Ishikawa (cell line): ENCODE measurements at regions not wholly inside any gene's neighbourhood (a gene's known extent, or its start where the extent isn't known, plus 50 kb on each side); places are given as distances from the start of the nearest gene placed in this dataset.
A peak's percentile ranks its signal among the peaks of the same experiment; 100 is the strongest.

Source experiments
- CEBPB ChIP-seq: IDR thresholded peaks from 2 replicates; pipeline ENCODE4 v1.6.1; 2012
- CREB1 ChIP-seq: IDR thresholded peaks from 2 replicates; pipeline ENCODE4 v1.6.1; 2012; ENCODE audit warnings: low read depth
- EGR1 ChIP-seq: IDR thresholded peaks from 2 replicates; pipeline ENCODE4 v1.6.1; 2012
- EP300 ChIP-seq: IDR thresholded peaks from 2 replicates; pipeline ENCODE4 v1.6.1; 2012; ENCODE audit warnings: borderline replicate concordance
- FOXM1 ChIP-seq: IDR thresholded peaks from 2 replicates; pipeline ENCODE4 v1.6.1; 2012; ENCODE audit warnings: low read depth, borderline replicate concordance
- NFIC ChIP-seq: IDR thresholded peaks from 2 replicates; pipeline ENCODE4 v1.6.1; 2012
- RAD21 ChIP-seq: IDR thresholded peaks from 2 replicates; pipeline ENCODE4 v1.6.1; 2012; ENCODE audit warnings: low read depth
- REST ChIP-seq: IDR thresholded peaks from 2 replicates; pipeline ENCODE4 v1.6.1; 2012; ENCODE audit warnings: low read depth, mild to moderate bottlenecking
- TAF1 ChIP-seq: IDR thresholded peaks from 2 replicates; pipeline ENCODE4 v1.6.1; 2012; ENCODE audit warnings: low read depth, mild to moderate bottlenecking
- TCF12 ChIP-seq: IDR thresholded peaks from 2 replicates; pipeline ENCODE4 v1.6.1; 2012; ENCODE audit warnings: low read depth
- TEAD4 ChIP-seq: IDR thresholded peaks from 2 replicates; pipeline ENCODE4 v1.6.1; 2012
- USF1 ChIP-seq: IDR thresholded peaks from 2 replicates; pipeline ENCODE4 v1.6.1; 2012
- YY1 ChIP-seq: IDR thresholded peaks from 2 replicates; pipeline ENCODE4 v1.6.1; 2012; ENCODE audit warnings: low read depth
- ZBTB7A ChIP-seq: IDR thresholded peaks from 2 replicates; pipeline ENCODE4 v1.6.1; 2012; ENCODE audit warnings: low read depth
- TF ChIP-seq, protein P1 (sequence below): IDR thresholded peaks from 2 replicates; pipeline ENCODE4 v1.6.1; 2012

GRCh38 chrX:10971759-10972158, 139.4 kb upstream of the HCCS start:
- TF ChIP-seq EP300 (no peak), ZBTB7A (no peak), RAD21 (no peak), CEBPB (no peak), TEAD4 (no peak), REST (no peak), TAF1 (no peak), EGR1 (no peak), YY1 (no peak), NFIC (no peak), USF1 (no peak), TCF12 (no peak), FOXM1 (no peak), CREB1 (no peak)
- TF ChIP-seq, protein P1, sequence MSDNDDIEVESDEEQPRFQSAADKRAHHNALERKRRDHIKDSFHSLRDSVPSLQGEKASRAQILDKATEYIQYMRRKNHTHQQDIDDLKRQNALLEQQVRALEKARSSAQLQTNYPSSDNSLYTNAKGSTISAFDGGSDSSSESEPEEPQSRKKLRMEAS = no peak

GRCh38 chrX:10972706-10973105, 138.4 kb upstream of the HCCS start:
- TF ChIP-seq CEBPB = no peak
- TF ChIP-seq RAD21 = no peak
- no peak for TF ChIP-seq TAF1
- TF ChIP-seq TCF12 = no peak
- no peak for TF ChIP-seq REST
- no peak for TF ChIP-seq YY1
- TF ChIP-seq CREB1 = no peak
- no peak for TF ChIP-seq EP300
- no peak for TF ChIP-seq TEAD4

DNA sequence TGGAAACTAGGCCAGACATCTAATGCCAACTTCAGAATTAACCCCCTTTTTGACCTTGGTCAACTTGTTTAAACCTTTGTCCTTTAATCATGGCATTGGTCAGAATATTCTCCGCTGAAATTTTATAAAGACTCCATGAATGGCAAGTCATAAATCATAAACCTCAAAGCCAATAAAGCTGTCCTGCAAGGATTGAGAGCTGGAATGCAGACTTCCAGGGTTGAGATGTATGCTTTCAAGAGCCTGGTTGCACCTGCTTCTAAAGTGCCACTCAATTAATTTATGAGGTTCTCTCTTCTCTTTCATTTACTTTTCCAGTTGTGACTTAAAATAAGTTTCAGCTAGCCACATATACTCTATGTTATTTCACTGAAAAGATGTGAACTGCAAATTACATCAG, 136.2 kb upstream of the HCCS start:
- TF ChIP-seq TEAD4 (peak; percentile 66), EP300 (peak; percentile 48; the same call in 1 of the 2 replicates), TCF12 (peak; percentile 57), REST (no peak)

GRCh38 chrX:10979956-10980355, 131.2 kb upstream of the HCCS start:
- TF ChIP-seq TEAD4 (no peak), USF1 (no peak), CREB1 (no peak), TCF12 (no peak), NFIC (no peak), YY1 (no peak), ZBTB7A (no peak), FOXM1 (no peak), TAF1 (no peak), EGR1 (no peak), RAD21 (no peak), CEBPB (no peak), REST (no peak), EP300 (no peak)
- TF ChIP-seq, protein P1 = no peak
